Neuron (in vitro differentiated cells): ENCODE measurements at regions not wholly inside any gene's neighbourhood (a gene's known extent, or its start where the extent isn't known, plus 50 kb on each side); places are given as distances from the start of the nearest gene placed in this dataset.

Experiments
- H2AFZ ChIP-seq: one replicate; pipeline ENCODE4 v1.6.1; 2013; ENCODE audit warnings: low read depth, mild to moderate bottlenecking, inconsistent platforms, low read length, moderate library complexity
- H3K27me3 ChIP-seq: one replicate; pipeline ENCODE4 v1.6.1; 2013; ENCODE audit warnings: low read length; ENCODE audit not compliant: insufficient read depth
- H3K36me3 ChIP-seq: one replicate; pipeline ENCODE4 v1.6.1; 2013; ENCODE audit warnings: low read length; ENCODE audit not compliant: insufficient read depth
- H3K4me1 ChIP-seq: one replicate; pipeline ENCODE4 v1.6.1; 2013; ENCODE audit warnings: low read length; ENCODE audit not compliant: insufficient read depth
- H3K4me3 ChIP-seq: 2 replicates; pipeline ENCODE4 v1.5.1; 2013; ENCODE audit warnings: mild to moderate bottlenecking, low read length, moderate library complexity
- H3K9me3 ChIP-seq: one replicate; pipeline ENCODE4 v1.6.1; 2013; ENCODE audit warnings: low read length

DNA sequence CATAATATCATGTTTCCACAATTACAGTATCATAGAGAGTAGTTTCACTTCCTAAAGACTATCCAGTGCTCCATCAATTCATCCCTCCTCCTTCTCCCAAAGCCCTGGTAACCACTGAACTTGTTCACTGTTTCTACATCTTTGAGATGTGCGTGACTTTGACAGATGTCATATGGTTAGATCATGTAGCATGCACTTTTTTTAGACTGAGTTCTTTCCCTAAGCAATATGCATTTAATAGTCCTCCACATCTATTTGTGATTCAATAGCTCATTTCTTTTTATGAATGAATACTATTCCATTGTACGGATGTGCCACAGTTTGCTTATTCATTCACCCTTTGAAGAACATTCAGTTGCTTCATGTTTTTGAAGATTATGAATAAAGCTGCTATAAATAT is 560.4 kb upstream of the LRRTM4 start:
- H3K36me3 ChIP-seq: no peaks in the 10 kb centered on the region
- no peaks in the 10 kb centered on the region for H3K4me1 ChIP-seq
- no peak overlapping the region for H3K4me3 ChIP-seq
- no peaks in the 10 kb centered on the region for H3K27me3 ChIP-seq
- H2AFZ ChIP-seq: no peak overlapping the region
- no peaks in the 10 kb centered on the region for H3K9me3 ChIP-seq

DNA sequence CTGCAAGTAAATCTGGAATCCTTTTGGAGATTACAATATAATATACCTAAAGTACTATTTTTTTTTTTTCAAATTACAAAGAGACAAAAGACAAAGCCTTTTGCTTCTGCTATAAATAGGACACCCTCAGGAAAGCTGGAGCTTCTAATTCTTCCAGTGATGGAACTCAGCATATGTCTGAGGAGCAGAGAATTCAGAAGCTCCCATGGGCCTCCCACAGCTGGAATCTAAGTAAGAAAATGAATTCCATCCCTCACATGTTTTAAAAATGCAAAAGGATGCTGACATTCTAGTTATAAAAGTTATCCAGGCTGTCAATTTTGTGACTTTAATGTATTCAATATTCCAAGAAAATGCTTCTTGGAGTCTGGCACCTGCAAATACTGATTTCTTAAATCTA is 571.3 kb upstream of the LRRTM4 start:
- no peaks in the 10 kb centered on the region for H3K36me3 ChIP-seq
- H3K9me3 ChIP-seq: no peaks in the 10 kb centered on the region
- H2AFZ ChIP-seq: no peak overlapping the region
- H3K4me3 ChIP-seq: no peak overlapping the region
- H3K27me3 ChIP-seq: no peaks in the 10 kb centered on the region
- no peaks in the 10 kb centered on the region for H3K4me1 ChIP-seq

DNA sequence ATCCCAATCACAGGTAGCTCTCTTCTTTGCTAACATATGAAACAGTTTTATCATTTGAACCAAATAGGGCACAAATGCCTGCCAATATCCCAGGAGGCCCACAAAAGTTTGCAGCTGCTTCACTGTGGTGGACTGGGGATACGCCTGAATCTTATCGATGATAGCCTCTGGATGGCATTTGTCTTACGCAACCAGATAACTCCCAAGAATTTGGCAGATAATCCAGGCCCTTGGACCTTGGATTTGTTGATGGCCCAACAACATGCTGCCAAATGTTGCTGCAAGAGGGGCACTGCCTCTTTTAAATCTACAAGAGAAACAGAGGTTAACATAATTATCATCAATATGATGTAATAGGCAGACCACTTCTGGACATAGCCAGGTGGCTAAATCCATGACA is 587.1 kb upstream of the LRRTM4 start:
- H3K4me3 ChIP-seq: no peak overlapping the region
- no peaks in the 10 kb centered on the region for H3K4me1 ChIP-seq
- H3K9me3 ChIP-seq: no peaks in the 10 kb centered on the region

DNA sequence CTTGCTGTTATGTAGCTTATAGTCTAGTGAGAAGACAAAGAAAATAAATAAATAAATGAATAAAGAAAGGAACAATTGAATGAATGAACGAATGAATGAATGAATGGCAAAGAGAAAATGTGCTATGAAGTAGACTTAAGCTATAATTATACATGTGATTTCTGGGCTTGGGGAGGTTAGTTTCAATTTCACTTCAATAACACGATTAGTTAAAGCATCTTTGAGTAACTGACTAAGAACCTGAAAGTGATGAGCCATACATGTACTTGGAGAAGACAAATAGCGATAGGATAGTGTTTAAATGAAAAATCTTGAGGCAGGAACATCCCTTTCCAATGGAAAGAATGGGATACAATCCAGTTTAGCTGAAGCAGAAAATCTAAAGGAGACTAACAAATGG is 593.1 kb upstream of the LRRTM4 start:
- H3K9me3 ChIP-seq: no peaks in the 10 kb centered on the region
- H3K4me3 ChIP-seq: no peak overlapping the region
- H2AFZ ChIP-seq: no peak overlapping the region
- no peaks in the 10 kb centered on the region for H3K4me1 ChIP-seq
- H3K27me3 ChIP-seq: no peaks in the 10 kb centered on the region
- no peaks in the 10 kb centered on the region for H3K36me3 ChIP-seq

More for the DNA sequence above, 587.1 kb upstream of the LRRTM4 start:
- Histone ChIP-seq H3K36me3 (no peaks in the 10 kb centered on the region), H3K27me3 (no peaks in the 10 kb centered on the region), H2AFZ (no peak overlapping the region)

DNA sequence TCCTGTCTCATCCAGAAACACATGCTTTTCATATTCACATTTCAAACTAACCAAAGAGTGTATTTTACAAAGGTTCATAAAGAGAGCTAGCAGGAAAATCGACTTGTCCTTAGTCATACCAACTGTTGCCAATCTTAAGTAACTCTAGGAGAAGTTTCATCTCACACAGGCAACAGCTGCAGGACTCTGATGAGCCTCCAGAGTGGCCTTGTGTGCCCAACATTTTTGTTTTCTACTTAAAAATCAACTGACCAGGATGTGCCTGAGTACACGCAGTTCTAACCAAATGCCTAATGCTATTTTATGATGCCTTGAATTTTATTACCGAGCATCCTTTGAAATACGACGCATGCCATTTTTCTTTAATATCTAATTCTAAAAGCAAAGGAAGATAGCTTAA is 595.9 kb upstream of the LRRTM4 start:
- H3K9me3 ChIP-seq: no peaks in the 10 kb centered on the region
- H3K36me3 ChIP-seq: no peaks in the 10 kb centered on the region
- H3K27me3 ChIP-seq: no peaks in the 10 kb centered on the region
- H2AFZ ChIP-seq: no peak overlapping the region
- H3K4me3 ChIP-seq: no peak overlapping the region
- no peaks in the 10 kb centered on the region for H3K4me1 ChIP-seq

DNA sequence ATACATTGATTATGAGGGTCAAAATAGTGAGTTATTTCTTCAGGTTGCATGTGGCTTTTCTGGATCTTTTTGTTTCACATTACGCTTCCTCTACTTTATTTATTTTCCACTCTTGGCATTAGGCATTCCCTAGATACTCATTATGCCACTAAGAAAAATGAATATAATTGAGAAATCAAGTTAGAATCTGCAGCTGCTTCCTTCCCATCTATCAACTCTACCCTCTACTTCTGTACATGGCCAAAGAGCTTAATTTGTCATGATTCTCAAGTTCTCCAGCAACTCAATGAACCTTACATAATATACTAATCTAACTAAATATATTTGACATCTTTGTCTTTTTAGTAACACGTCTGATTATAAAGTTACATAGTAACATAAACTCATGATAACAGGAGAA is 598.1 kb upstream of the LRRTM4 start:
- Histone ChIP-seq H3K27me3 (no peaks in the 10 kb centered on the region), H3K36me3 (no peaks in the 10 kb centered on the region), H3K4me1 (no peaks in the 10 kb centered on the region), H3K9me3 (no peaks in the 10 kb centered on the region), H2AFZ (no peak overlapping the region), H3K4me3 (no peak overlapping the region)

DNA sequence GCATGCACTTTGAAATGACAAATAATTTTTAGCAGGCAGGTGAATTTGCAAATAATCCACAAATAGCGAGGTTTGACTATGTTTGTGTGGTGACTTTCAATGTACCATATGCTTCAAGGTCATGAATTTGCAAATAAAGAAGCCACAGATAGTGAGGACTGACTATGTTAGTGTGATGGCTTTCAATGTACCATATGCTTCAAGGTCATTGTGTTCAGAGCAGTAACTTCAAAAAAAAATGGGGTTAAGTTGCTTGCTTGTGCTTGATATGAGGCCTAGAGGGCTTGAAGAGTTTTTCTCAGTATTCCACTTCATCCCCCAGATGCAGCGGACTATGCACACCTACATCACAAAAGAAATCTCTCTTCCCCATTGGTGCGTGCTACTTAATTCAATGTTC is 602.9 kb upstream of the LRRTM4 start:
- Histone ChIP-seq H3K36me3 (no peaks in the 10 kb centered on the region), H3K4me3 (no peak overlapping the region), H2AFZ (no peak overlapping the region), H3K9me3 (no peaks in the 10 kb centered on the region), H3K27me3 (no peaks in the 10 kb centered on the region), H3K4me1 (no peaks in the 10 kb centered on the region)

DNA sequence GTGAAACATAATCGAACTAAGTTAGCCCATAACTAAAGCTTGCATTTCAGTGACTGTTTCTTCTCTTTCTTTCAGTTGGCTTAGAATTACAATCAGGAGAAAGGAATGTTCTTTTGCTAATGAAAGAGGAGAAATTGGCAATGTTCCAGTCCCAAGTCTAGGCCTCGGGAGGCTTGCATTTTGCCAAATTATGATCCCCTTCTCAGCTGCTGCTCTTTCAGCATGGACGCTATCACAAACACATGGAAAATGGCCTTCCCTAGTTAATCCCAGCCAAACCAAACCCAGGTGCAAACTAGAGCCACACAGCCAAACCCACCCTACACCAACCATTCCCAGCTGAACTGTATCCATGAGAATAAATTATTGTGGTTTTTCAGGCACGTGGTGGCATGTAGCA is 605.2 kb upstream of the LRRTM4 start:
- Histone ChIP-seq H3K4me3 (no peak overlapping the region), H2AFZ (no peak overlapping the region), H3K36me3 (no peaks in the 10 kb centered on the region), H3K27me3 (no peaks in the 10 kb centered on the region), H3K4me1 (no peaks in the 10 kb centered on the region), H3K9me3 (no peaks in the 10 kb centered on the region)

DNA sequence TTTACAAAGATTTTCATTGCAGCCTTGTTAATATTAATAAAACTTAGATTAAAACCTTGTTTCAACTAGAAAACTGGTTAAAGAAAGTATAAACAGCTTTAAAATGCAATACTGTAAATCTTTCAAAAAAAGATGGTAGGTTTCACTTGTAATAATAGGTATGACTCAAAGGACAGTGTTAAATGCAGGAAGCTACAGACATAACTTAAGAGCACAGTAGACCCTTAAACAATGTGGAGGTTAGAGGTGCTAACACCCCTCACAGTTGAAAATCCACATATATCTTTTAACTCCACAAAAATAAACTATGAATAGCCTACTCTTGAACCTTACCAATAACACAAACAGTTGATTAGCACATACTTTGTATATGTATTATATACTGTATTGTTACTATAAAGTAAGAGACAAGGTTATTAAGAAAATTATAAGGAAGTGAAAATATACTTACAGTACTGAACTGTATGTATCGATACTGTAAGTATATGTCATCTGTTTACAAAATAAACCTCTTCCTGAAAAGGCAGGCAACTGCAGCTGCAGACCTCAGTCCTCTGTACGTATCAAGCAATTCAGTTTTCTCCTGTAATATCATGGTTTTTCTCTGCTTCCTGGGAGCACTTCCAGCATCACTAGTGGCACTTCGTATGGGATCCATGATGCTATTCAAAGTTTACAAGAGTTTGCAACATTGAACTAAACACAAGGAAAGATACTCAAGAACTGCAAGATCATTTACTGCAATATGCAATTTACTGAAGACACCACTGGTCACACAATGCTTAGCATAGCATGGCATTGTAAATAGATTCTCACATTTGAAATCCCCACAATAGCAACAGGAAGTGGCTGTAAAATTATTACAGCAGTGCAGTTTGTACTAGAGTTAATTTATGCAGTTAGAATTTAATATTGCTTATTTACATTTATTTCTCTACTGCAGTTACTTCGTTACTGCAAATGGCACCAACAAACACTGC is 610.5 kb upstream of the LRRTM4 start:
- Histone ChIP-seq H3K4me1 (no peaks in the 10 kb centered on the region), H3K36me3 (no peaks in the 10 kb centered on the region), H3K27me3 (no peaks in the 10 kb centered on the region), H2AFZ (no peak overlapping the region), H3K9me3 (no peaks in the 10 kb centered on the region), H3K4me3 (no peak overlapping the region)

DNA sequence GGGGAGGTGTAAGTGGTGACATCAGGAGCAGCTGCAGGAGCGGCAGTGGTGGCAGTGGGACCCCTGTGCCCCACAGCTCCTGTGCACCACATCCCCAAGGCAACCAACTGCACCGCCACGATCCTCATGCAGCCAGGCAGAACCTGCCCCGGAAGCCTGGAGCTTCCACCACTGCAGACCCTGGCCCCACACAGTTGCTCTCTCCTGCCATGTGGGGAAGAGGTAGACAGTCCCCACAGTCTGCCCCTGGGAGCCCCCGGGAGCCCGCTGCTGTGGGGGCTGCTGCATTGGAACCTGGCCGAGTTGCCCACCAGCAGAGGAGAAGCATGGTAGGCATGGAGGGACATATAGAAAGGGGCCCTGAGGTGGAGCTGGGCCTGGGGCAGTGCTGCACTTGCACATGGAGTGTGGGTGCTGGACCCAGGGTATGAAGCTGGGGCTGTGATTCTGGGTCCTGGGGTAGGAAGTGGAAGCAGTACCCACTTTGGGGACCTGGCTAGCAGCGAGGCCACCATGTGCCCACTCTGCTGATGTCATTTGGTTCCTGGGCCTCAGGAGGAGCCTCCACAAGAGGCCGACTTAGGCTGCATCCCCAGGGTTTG is 623.3 kb upstream of the LRRTM4 start:
- no peaks in the 10 kb centered on the region for H3K9me3 ChIP-seq
- no peaks in the 10 kb centered on the region for H3K4me1 ChIP-seq
- H3K4me3 ChIP-seq: no peak overlapping the region
- H2AFZ ChIP-seq: no peak overlapping the region
- no peaks in the 10 kb centered on the region for H3K36me3 ChIP-seq
- H3K27me3 ChIP-seq: no peaks in the 10 kb centered on the region

DNA sequence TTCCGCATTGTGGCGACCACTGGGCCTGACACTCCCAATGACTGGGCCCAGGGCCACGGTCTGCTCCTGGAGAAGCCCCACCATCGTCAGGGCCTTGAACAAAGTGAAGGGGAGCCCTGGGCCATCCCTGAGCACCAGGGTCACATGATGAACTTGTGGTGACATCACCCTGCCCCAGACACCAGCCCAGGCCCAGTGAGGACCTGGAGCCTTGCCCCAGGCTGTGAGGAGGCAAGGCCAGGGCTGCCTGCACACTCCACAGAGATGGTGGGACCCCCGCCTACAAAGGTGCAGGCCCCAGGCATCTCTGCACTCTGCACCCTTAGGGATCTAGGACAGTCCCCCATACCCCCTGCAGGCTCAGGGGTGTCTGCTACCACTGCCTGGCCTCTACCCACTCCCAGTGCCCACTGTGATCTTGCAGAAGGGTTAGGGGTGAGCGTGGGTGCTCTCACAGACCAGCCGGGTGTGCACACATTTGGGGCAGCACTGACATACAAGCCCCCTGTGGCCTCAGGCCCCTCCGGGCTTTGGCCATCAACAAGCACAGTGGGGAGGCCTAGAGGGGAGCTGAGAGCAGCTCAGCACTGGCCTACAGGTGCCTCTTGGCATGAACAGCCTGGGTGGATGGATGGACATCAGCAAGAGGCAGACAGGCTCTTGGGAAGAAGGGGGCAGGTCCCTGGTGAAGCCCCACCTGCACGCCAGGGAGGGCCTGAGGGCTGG is 624.0 kb upstream of the LRRTM4 start:
- H3K27me3 ChIP-seq: no peaks in the 10 kb centered on the region
- H3K36me3 ChIP-seq: no peaks in the 10 kb centered on the region
- H3K4me1 ChIP-seq: no peaks in the 10 kb centered on the region
- H3K4me3 ChIP-seq: no peak overlapping the region
- no peak overlapping the region for H2AFZ ChIP-seq
- H3K9me3 ChIP-seq: no peaks in the 10 kb centered on the region

DNA sequence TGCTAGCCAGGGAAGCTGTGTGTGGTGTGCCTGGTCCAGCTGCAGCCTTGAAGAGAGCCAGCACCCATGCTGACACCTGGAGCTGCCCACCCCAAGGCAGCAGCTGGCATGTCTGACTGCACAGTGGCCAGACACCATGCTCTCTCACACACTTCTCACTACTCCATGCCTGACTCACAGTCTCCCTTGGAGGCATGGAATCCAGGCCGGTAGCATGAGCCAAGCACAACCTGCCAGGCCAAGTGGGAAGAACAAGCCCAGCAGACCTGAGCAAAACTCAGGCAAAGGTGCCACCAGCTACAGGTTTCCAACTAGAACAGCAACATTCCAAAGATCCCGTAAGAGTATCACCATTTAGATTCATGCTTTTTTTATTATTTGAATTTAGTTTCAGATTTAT is 625.3 kb upstream of the LRRTM4 start:
- Histone ChIP-seq H3K36me3 (no peaks in the 10 kb centered on the region), H3K9me3 (no peaks in the 10 kb centered on the region), H2AFZ (no peak overlapping the region), H3K27me3 (no peaks in the 10 kb centered on the region), H3K4me1 (no peaks in the 10 kb centered on the region), H3K4me3 (no peak overlapping the region)

DNA sequence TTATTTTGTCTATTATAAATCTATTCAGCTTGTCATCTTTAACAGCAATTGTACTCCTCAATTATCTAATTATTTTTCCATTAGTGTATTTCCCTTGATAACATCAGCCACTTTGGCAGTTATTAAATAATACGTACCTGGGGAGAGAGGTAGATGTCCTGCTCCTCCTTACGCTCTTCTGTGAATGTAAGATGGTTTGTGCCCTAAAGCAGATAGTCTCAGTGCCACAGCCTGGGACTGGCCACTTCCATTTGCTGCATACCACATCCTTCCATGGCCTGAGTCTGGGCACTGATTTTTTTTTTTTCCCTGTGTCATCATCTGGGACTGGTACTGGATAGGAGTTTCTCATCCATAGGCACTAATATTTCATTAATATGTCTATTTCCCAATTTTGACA is 632.4 kb upstream of the LRRTM4 start:
- Histone ChIP-seq H2AFZ (no peak overlapping the region), H3K27me3 (no peaks in the 10 kb centered on the region), H3K36me3 (no peaks in the 10 kb centered on the region), H3K4me3 (no peak overlapping the region), H3K9me3 (no peaks in the 10 kb centered on the region), H3K4me1 (no peaks in the 10 kb centered on the region)
